ENCODE measurements at regions not wholly inside any gene's neighbourhood (a gene's known extent, or its start where the extent isn't known, plus 50 kb on each side); places are given as distances from the start of the nearest gene placed in this dataset.

GRCh38 chr14:29016050-29016900 lies 249.7 kb downstream of the FOXG1 start:
- no peak overlapping the region for H3K4me2 ChIP-seq (ENCODE audit: insufficient read depth in 1 of 2, low read depth in 2 of 2, low read length in 2 of 2)
- no peak overlapping the region for H3K4ac ChIP-seq (replicated peaks; ENCODE audit: insufficient read length, low read depth, low read length)
- H3K4me1 ChIP-seq (replicated peaks in 1 of 4; ENCODE audit: control insufficient read depth in 3 of 4, insufficient read depth in 4 of 4, low read length in 3 of 4) = no peaks in the 10 kb centered on the region
- H3K79me1 ChIP-seq (ENCODE audit: low read depth, low read length) = no peaks in the 10 kb centered on the region
- no peaks in the 10 kb centered on the region for H3K36me3 ChIP-seq (ENCODE audit: control insufficient read depth in 2 of 4, insufficient read depth in 4 of 4, low read length in 3 of 4)
- no peaks in the 10 kb centered on the region for H3K27me3 ChIP-seq (replicated peaks in 1 of 4; ENCODE audit: control insufficient read depth in 3 of 4, extremely low read depth in 1 of 4, insufficient read depth in 3 of 4, low read length in 3 of 4)
- H3K18ac ChIP-seq (ENCODE audit: extremely low read depth, low read length) = no peak overlapping the region
- peak; percentile 76 for FAIRE-seq
- H3K14ac ChIP-seq (ENCODE audit: insufficient read length) = no peak overlapping the region
- no peak overlapping the region for H3K4me3 ChIP-seq (ENCODE audit: extremely low read depth in 1 of 4, insufficient read depth in 2 of 4, low read depth in 3 of 4, low read length in 4 of 4)
- H2BK120ac ChIP-seq (replicated peaks; ENCODE audit: low read depth, low read length) = no peak overlapping the region
- no peak overlapping the region for H3K23ac ChIP-seq (ENCODE audit: insufficient read length)
- H2BK20ac ChIP-seq (ENCODE audit: low read length) = no peak overlapping the region
- TF ChIP-seq CTCF (IDR thresholded peaks at IDR 0.05; ENCODE audit: control extremely low read depth in 1 of 3, insufficient read depth in 1 of 3, low read depth in 1 of 3, low read length in 3 of 3) = peak; percentile 87 to 97 (median 92)
- TF ChIP-seq POLR2A (IDR thresholded peaks at IDR 0.05; ENCODE audit: control extremely low read depth in 1 of 2, low read depth in 2 of 2, low read length in 2 of 2) = no peak
- TF ChIP-seq CHD2 (IDR thresholded peaks at IDR 0.05; ENCODE audit: low read length) = no peak
- TF ChIP-seq RAD21 (IDR thresholded peaks at IDR 0.05 in 1 of 2, conservative IDR thresholded peaks at IDR 0.05 in 1 of 2; ENCODE audit: low read depth in 2 of 2, low read length in 2 of 2) = peak; percentile 87 to 91
- no peak for TF ChIP-seq GABPA (IDR thresholded peaks at IDR 0.05; ENCODE audit: borderline replicate concordance, insufficient read depth, low read length)
- TF ChIP-seq SP2 (IDR thresholded peaks at IDR 0.05; ENCODE audit: low read length) = no peak
- no peak for TF ChIP-seq JUN (IDR thresholded peaks at IDR 0.05; ENCODE audit: low read depth, low read length)
- TF ChIP-seq CEBPB (IDR thresholded peaks at IDR 0.05; ENCODE audit: low read depth, low read length) = no peak
- H2BK12ac ChIP-seq (ENCODE audit: low read depth, low read length) = no peak overlapping the region
- peak; percentile 59 to 85 for DNase-seq (ENCODE audit: low read depth in 1 of 2, low spot score in 2 of 2)
- no peak overlapping the region for H4K91ac ChIP-seq (replicated peaks; ENCODE audit: insufficient read length, low read length)
- H2BK15ac ChIP-seq (ENCODE audit: low read length) = no peak overlapping the region
- no peaks in the 10 kb centered on the region for H3K23me2 ChIP-seq (ENCODE audit: low read depth, low read length)
- no peak overlapping the region for H3K56ac ChIP-seq (replicated peaks; ENCODE audit: insufficient read length, low read depth, low read length)
- H4K20me1 ChIP-seq (replicated peaks in 1 of 2; ENCODE audit: control insufficient read depth in 1 of 2, insufficient read depth in 2 of 2, low read length in 2 of 2) = no peaks in the 10 kb centered on the region
- H2AFZ ChIP-seq (ENCODE audit: low read length) = no peak overlapping the region
- H2BK5ac ChIP-seq (ENCODE audit: low read depth, low read length) = no peak overlapping the region
- H4K8ac ChIP-seq (ENCODE audit: extremely low read depth, insufficient read depth, low read length) = no peak overlapping the region
- no peaks in the 10 kb centered on the region for H3K79me2 ChIP-seq (ENCODE audit: control insufficient read depth in 1 of 2, insufficient read depth in 2 of 2, low read length in 2 of 2)
- ChIA-PET POLR2A (ENCODE audit: partially characterized antibody) (interaction anchor here (0.6 kb wide), 1 partner anchor 125 kb away, joined by 3 read pairs; no protein-coding TSS in a partner anchor), CTCF (ENCODE audit: partially characterized antibody) (interaction anchor here (1.0 to 1.6 kb wide), 5 partner anchors 20 to 503 kb away, joined by 3 to 7 read pairs (median 3); no protein-coding TSS in a partner anchor)
- no peak overlapping the region for H2AK5ac ChIP-seq (ENCODE audit: low read depth, low read length)
- WGBS, 2 experiments (ENCODE audit: extremely low coverage in 1 of 2, insufficient coverage in 1 of 2, insufficient read length in 1 of 2, insufficient replicate concordance in 2 of 2, low coverage in 1 of 2, low lambda C conversion rate in 2 of 2, missing lambda C conversion rate in 1 of 2) = 43% methylated on average over 10 of the region's 10 CpGs; no CpG with 5 or more reads in 1 of the 2 experiments
- no peaks in the 10 kb centered on the region for H3K9me3 ChIP-seq (ENCODE audit: insufficient read depth in 2 of 2, low read depth in 1 of 2, low read length in 1 of 2)
- no peak overlapping the region for H3K27ac ChIP-seq (ENCODE audit: low read depth, low read length)
- H3K9ac ChIP-seq (replicated peaks in 1 of 4; ENCODE audit: extremely low read depth in 1 of 4, low read depth in 3 of 4, low read length in 3 of 4) = no peak overlapping the region
- no peak overlapping the region for H4K5ac ChIP-seq (ENCODE audit: insufficient read length, low read depth, low read length)
